Epithelial cell of proximal tubule (primary cell): ENCODE measurements at regions not wholly inside any gene's neighbourhood (a gene's known extent, or its start where the extent isn't known, plus 50 kb on each side); places are given as distances from the start of the nearest gene placed in this dataset.

Experiments
- DNase-seq: peaks from one replicate; pipeline ENCODE4 v3.0.0-alpha.2; 2011; ENCODE audit warnings: low read depth
- H3K4me3 ChIP-seq: 2 replicates; pipeline ENCODE4 v1.5.1; 2011; ENCODE audit warnings: low read depth, mild to moderate bottlenecking, low read length
- TF ChIP-seq, protein P1 (sequence below): conservative IDR thresholded peaks from 2 replicates; pipeline ENCODE4 v1.5.1; 2012; ENCODE audit warnings: low read depth, mild to moderate bottlenecking, low read length

DNA sequence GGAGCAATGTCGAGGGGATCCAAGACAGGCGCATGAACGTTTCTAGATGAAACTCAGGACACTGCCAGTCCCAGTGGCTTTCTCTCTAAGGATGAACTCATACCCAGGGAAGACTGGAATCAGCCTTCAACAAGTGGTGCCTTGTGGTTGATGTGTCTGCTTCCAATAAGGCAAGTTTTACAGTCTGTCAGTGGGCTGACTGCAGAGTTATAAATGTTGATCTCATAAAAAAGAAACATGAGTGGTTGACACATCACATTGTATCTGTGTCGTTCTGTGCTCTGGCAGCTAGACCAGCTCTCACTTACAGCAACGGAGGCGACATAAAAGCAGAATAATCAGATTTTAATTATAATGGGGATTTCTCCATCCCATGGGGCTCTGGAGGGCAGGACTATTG is 96.7 kb downstream of the SNX19 start:
- H3K4me3 ChIP-seq: no peak overlapping the region
- TF ChIP-seq, protein P1, sequence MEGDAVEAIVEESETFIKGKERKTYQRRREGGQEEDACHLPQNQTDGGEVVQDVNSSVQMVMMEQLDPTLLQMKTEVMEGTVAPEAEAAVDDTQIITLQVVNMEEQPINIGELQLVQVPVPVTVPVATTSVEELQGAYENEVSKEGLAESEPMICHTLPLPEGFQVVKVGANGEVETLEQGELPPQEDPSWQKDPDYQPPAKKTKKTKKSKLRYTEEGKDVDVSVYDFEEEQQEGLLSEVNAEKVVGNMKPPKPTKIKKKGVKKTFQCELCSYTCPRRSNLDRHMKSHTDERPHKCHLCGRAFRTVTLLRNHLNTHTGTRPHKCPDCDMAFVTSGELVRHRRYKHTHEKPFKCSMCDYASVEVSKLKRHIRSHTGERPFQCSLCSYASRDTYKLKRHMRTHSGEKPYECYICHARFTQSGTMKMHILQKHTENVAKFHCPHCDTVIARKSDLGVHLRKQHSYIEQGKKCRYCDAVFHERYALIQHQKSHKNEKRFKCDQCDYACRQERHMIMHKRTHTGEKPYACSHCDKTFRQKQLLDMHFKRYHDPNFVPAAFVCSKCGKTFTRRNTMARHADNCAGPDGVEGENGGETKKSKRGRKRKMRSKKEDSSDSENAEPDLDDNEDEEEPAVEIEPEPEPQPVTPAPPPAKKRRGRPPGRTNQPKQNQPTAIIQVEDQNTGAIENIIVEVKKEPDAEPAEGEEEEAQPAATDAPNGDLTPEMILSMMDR: no peak
- no peak for DNase-seq
